PC-9 (cell line): ENCODE measurements at regions not wholly inside any gene's neighbourhood (a gene's known extent, or its start where the extent isn't known, plus 50 kb on each side); places are given as distances from the start of the nearest gene placed in this dataset.

Experiments
- CTCF ChIP-seq: fragments of 200-600 bp; sonication (generic); conservative IDR thresholded peaks from 2 replicates; pipeline ENCODE4 v1.6.1; 2017; ENCODE audit warnings: mixed run types, antibody characterized with exemption, mild to moderate bottlenecking, moderate library complexity
- EZH2 ChIP-seq: fragments of 200-600 bp; sonication (generic); IDR thresholded peaks from 2 replicates; pipeline ENCODE4 v1.8.0; 2017; ENCODE audit warnings: antibody characterized with exemption, low read depth

DNA sequence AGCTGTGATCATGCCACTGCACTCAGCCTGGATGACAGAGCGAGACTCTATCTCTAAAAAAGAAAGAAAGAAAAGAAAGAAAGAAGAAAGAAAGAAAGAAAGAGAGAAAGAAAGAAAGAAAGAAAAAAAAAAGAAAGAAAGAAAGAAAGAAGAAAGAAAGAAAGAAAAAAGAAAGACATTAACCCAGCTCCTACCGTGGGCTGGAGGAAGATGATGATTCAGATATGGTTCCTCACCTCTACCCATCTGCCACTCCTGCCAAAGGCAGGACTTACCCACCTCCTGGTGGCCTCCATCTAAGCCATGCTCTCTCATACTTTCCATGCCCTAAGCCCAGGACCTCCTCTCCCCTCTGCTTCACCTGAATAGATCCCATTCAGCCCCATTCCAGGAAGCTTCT lies 93.3 kb upstream of the LHX1 start:
- TF ChIP-seq CTCF (no peak), EZH2 (no peak)
